ENCODE measurements at regions not wholly inside any gene's neighbourhood (a gene's known extent, or its start where the extent isn't known, plus 50 kb on each side); places are given as distances from the start of the nearest gene placed in this dataset.
"Not testable (repeated sequence)": the region's sequence is repeated elsewhere in the genome, so short reads cannot be mapped to it uniquely, and the experiment has no call there.

DNA sequence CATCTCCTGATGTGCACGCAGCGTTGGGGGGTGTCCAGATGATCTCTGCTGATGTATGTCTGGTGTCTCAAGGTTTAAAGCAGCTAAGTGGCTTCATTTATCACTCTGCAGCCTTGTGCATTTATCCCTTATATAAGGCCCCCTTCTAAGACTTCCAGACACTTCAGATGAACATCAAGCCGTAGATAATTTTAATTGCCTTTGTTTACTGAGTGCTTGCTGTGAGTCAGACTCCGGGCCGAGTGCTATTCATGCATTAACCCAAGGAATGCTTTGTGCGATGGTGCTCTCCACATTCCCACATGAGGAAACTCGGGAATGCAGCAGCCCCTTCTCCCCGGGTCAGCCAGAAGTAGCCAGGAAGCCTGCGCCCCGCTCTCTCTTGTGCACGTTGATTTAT, 328.6 kb upstream of the COBL start:
- no peak for DNase-seq

DNA sequence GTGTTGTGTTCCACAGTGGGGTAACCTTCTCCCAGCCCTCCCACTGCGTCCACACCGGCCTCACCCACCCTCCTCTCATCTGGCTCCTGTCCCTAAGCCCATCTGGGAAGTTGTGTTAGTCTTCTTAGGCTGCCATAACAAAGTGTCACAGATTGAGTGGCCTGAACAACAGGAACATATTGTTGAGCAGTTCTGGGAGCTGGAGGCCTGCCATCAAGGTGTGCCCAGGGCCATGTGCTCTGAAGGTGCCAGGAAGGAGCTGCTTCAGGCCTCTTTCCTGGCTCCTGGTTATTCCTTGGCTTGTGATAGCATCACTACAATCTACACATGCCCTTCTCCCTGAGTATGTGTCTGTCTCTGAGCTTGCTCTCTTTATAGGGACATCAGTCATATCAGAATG, 327.6 kb upstream of the COBL start:
- DNase-seq = no peak

DNA sequence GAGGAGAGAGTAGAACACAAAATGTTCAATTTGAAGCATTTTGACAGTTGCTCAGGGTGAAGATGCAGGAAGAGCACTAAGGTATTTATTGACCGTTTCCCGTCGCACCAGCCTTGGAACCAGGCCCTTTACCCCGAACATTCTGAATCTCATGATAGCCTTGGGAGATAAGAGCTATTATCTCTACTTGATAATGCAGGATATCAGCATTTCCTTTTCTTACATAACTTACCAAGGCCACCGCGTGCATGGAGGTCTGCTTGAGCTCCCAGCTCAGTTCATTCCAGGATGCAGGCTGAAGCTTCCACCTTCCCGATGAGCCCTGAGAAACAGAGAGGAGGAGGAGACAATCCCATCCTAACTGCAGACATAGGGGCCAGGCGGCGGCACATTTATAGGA, 324.2 kb upstream of the COBL start:
- no peak for DNase-seq

DNA sequence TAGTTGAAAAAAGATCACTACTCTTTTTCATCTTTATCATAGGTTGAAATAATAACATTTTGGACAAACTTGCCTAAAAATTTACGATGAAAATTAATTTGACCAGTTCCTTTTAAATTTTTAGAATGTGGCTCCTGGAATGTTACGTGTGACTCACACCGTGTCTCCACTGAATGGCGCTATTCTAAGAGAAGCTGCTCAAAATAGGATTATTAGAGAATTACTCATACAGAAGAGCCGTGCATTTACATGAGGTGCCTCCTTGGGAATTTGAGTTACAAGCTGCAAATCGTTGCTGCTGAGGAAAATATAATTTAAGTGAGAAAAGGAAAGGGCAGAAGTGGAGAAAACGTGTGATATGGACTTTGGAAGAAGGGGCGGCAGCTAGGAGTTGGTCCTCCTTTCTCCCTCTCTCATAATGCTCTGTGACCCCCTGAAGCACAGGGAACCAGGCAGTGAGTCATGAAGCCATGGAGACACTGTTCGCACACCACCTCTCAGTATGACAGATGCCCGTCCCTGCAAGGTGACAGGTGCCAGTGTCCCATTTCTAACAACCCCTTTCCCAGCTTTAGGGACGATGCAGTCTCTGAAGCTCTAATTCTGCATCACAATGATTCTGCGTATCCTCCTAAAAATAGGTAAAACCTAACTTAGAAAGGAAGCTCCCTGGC, 323.2 kb upstream of the COBL start:
- no peak for DNase-seq

DNA sequence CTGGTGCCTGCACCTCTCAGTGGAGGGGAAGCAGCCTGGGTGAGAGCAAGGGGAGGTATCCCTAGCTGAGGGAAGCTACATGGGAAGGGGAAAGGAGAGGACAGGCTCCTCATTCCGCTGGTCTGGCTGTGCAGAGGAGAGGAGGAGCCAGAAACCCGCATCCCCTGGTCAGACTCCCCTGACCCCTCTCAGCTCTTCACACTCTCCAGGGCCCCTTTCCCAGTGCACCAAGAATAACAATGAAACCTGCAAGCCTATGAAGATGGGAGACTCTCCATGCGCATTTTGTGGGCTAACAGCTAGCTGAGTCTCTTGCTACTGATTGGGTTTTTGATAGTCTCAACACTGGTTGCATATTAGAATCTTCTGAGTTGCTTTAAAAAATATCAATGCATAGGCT, 319.9 kb upstream of the COBL start:
- no peak for DNase-seq

DNA sequence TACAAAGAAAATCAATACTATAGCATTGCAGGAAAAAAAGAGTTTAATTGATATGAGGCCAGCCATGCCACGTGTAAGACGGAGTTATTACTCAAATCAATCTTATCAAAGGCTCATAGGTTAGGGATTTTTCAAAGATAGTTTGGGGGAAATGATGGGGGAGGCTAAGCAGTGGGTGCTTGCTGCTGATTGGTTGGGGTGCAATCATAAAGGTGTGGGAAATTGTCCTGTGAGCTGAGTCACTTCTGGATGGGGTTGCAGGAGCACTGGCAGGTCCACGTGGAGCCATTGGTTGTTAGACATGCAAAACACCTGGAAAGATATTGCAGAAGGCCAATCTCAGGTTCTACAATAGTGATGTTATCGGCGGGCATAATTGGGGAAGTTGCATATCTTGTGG, 319.2 kb upstream of the COBL start:
- DNase-seq = no peak

DNA sequence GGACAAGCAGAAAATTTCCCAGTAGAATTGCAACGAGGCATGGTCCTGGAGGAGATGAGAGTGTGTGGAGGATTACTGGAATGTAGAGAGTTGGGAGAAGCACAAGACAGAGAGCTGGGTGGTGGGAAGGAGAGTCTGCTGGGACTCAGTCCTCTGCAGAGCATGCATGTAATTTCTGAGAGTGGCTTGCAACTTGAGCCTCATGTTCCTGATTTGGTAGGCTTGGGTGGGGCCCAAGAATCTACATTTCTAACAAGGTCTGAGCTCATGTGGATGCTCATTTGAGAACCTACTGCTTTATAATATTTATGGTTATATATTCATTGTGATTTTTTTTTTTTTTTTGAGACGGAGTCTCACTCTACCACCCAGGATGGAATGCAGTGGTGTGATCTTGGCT, 317.9 kb upstream of the COBL start:
- DNase-seq = no peak

DNA sequence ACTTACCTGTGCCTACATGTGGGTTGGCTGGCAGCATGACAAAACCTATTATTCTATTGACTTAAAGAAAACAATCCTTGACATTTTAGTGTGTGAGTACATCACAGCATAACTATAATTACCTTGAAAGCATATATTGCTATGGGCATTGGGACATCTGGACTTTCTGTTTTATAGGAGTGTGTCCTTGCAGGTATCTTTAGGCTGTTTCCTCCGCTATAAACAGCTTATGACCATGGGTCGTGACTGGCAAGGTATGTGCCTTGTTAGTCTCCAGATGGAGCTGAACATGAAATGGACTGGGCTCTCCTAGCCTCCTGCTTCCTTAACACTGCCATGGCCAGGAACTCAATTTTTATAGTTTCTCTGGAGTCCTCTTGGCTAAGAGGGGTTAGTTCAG, 317.4 kb upstream of the COBL start:
- no peak for DNase-seq

DNA sequence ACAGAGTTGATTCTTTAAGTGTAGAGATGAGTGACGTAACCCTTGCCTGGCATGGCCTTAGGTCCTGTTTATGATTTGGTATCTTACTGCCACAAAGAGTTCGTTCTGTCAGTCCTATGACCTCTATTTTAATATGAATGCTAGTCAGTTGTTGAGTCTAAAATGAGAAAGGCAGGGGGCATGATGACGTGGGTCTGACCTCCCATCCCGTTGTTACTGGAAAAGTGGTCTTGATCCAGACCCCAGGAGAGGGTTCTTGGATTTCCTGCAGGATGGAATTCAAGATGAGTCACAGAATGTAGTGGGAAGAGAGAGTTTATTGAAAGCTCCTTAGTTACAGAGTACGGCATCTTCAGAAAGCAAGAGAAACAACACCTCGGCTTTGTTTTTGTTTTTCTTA, 317.0 kb upstream of the COBL start:
- no peak for DNase-seq

DNA sequence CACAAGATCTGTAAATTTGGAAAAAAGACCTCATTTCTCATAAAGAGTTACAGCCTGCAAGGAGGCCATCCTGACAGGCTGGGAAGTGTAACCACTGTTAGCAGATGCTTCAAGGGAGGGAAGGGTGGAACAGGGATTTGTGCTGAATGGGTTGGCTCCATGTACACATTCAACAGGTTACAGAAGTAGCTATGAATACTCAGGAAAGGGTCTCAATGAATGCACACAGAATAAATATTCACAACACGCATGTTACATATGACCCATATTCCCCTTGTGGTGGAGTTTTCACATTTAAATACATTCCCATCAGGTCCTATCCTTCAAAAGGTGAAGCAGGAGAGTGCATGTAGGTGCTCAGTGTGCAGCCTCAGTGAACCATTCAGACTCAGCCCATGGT, 316.4 kb upstream of the COBL start:
- DNase-seq = no peak

DNA sequence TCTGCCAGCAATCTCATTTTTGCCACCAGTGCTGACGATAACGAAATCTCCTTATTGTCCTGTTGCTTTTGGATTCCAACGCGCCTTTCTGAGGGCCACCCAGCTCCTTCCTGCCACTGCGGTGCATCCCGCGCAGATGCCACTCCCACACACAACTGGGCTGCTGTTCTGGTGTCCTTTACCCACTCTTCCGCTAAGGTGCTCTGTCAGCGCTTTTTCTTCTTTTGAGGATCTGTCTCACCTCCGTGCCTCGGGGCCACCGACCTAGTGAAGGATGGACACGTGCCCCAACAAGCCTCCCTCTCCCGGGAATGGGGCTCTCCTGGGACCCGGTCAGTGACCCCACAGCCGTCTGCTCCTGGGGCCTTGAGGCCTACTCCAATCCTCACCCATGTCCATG, 314.3 kb upstream of the COBL start:
- no peak for DNase-seq

DNA sequence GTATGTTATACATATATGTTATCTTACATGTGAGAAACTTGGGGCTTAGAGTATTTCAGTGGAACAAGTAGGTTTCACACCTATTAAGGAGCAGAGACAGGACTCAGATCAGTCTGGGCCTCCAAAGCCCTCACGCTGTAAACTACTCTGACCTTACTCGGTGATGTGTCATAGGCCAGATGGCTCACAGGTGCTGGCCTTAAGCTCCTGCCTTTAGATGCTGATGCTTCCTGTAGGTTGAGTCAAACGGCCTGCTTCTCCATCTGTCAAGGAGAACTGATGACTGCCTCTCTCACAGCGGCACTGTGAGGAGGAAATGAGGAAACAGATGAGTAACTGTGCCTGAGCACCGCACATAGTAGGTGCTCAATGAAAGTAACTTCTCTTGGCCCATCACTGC, 312.6 kb upstream of the COBL start:
- DNase-seq = no peak

DNA sequence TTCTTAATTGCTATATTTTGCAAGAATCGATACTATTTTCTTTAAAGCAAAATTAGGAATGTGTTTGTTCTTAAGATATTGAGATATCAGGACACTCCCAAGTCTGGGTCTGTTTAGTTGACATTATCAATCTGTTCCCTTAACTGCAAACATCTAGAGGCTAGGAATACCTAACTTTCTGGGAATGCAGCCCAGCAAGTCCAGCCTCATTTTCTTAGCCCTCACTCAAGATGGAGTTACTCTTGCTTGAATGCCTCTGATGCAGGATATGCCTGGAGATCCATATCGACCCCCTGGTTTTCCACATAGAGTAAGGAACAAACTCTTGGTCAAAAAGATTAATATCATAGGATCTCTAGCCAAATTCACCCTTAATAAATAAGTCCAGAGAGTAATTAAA, 305.3 kb upstream of the COBL start:
- no peak for DNase-seq

DNA sequence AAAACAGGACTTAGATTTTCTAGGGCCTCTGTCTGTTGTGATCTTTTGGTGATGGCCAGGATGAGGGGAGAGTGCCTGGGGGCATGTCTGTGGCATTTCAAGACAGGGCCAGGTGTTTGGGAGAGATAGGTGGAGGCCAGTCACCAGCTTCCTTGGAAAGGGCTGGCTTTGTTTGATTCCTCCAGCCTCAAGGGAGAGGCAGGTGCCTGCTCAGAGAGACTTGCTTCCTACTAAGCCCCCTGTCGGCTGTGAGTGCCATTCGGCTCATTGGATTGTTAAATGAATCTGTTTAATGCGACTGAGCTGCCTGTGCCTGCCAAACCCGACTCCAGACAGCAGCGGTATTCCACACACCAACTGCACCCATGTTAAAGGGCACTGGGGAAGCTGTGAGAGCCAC, 304.1 kb upstream of the COBL start:
- DNase-seq = no peak

DNA sequence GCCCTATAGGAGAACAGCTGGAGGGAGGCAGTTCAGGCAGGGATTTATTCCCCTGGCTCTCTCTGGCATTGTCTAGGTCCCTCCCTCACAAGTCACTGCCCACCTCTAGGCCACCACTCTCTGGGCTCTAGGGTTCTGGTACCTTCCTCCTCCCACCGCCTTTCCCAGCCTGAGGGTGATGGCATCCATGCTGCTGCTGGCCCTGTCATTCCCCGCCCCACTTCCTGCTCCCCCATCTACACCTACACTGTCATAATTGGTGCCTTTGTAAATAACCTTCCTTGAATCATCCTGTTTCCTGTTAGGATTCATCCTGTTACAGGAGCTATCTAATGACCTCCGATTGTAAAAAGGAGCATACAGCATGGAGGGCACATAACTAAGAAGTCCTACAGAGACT, 303.3 kb upstream of the COBL start:
- no peak for DNase-seq

DNA sequence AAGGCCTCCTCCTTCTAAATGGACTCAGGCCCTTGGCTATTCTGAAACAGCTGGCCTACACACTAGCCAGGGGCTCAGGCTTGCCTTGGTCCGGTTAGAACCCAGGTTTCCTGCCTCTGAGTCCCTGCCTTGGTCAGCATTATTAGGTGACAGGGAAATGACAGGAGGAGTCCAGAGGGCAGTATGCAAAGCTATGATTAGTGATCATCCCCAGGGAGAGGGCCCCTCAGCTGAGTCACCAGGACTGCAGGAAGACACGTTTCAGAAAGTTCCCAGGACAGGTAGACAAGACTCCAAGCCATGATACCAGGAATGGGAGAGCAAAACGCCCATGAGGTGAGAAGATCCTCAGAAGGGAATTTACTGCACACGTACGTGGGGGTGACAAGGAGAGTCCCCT, 301.1 kb upstream of the COBL start:
- no peak for DNase-seq

DNA sequence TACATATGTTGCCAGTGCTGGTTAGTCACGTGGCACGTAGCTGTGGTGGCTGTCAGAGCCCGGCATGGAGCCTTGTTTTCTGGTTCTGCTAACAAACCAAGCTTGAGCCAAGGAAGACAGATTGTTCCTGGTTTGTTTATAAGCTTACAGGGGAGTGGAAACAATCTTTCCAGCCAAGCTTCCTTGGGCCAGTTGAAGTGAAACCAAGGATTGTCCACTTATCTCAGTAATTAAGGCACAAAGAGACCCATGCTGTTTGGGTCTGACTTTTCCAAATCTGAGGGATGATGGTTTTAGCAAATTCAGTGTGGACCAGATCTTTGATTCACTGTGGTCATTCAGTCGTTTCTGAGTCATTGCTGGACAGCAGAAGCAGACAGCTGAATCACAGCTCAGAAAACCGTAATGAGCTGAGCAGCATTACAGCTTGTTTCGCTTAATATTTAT, 297.3 kb upstream of the COBL start:
- no peak for DNase-seq

DNA sequence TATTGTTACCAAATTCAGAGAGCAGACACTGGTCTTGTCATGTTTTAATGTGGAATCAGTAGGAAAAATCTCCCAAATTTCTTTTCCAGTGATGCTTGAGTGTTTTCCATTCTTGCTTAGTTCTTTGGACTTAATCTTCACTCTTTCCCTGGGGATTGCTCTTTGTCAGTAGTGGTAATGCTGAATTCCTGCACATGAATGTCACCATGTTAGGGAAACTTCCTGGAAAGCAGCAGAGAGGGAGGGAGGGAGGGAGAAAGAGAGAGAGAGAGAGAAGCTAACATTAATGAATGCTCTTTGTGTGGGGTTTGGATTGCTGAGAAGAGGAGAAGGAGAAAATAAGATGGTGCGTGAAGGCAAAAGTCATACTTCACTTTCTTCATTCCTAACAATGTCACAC, 295.3 kb upstream of the COBL start:
- DNase-seq = no peak

DNA sequence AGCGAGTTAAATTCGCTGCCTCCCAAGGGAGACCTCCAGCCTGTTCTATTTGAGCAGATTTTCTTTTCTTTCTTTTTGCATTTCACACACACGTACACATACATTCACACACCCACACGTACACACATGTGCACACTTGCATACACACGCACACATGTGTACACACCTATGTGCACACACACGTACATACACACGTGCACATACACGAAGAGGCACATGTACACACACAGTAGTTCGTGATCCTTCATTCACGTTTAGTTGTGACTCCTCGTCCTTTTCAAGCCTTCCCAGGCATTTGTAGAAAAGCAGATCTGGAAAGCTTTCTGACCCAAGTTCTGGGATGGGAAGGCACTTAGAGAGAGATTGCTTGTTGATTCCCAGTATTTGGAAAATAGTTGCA, 290.8 kb upstream of the COBL start:
- DNase-seq = no peak

DNA sequence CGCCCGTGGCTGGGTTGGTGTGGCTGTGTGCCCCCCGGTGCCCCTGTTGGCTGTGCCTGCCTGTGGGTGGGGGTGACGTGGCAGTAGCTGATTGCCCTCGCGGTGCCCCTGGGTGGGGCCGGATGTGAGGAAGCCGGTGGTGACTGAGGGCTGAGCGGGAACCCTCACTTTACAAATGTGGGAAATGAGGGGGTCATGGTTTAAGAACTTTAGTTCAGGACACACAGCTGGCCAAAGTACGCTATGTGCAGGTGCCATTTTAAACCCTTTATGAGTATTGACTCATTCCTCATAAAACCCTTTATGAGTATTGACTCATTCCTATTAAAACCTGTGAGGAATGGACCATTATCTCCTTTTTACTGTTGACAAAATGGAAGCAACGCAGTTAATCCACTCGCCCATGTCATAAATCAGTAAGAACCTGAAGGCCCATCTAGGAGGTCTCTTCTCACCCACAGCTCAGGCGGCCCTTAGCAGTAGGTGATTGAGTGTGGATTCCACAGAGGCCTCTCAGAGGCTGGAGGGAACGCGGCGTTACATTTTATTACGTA, 290.1 kb upstream of the COBL start:
- no peak for DNase-seq

DNA sequence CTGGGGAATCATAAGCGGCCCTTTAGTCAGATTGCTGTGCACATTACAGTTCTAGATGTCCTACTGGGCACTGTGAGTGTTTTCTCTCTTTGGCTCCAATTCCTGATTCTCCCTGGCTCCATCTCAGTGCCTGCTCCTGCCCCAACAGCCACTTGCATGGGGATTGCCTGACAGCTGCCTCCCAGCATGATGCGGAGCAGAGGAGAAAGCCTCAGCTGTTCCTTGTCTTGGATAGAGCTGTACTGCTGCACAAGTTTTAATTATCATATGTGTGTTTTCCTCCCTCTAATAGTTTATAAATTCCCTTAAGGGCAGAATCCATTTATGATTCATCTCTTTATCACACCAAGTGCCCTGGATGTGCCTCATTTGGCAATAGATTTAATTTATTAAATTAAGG, 285.8 kb upstream of the COBL start:
- DNase-seq = no peak

DNA sequence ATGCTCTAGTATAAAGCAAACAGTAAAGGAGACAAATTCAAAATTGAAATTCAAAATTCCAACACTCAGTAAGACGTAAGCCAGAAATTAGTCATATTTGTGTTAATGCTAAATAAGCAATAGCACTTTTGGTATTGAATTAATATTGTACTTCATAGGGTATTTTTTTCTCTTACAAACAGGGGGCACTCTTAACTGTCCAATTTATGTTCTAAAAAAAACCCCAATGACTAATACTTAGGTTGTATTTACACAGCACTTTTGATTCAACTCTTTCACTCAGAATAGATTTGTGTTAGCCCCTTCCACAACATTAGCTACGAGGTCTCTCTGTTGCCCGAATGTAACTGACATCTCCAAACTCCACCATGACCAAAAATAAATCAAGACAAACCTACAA, 284.9 kb upstream of the COBL start:
- DNase-seq = no peak

DNA sequence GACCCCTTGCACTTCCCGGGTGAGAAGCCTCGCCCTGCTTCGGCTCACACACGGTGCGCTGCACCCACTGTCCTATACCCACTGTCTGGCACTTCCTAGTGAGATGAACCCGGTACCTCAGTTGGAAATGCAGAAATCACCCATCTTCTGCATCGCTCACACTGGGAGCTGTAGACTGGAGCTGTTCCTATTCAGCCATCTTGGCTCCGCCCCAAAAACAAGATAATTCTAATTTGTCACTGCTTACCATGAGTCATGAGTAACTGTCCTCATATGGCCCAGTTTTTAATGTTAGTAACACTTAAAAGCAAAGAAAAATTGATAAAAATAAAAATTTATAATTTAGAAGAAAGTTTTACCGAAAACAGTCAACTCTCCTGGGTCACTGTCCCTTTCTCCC, 283.3 kb upstream of the COBL start:
- DNase-seq = not testable (repeated sequence)

DNA sequence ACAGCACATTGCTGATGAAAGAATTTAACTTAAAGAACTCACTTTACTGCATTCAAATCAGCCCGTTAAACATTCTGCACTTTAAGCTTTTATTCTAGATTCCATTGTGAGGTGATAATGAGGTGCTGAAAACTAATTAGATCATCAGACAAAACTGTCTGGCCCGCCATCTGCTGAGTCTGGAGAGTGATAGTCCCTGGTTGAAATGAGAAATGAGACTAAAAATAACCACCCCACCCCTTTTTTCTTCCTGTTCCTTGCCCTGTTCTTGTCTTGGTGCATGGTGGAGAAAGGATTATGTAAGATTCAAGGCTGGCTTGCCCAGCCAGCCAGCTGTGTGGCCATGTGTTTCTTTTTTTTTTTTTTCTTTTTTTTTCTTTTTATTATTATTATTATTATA, 277.0 kb upstream of the COBL start:
- DNase-seq = no peak

DNA sequence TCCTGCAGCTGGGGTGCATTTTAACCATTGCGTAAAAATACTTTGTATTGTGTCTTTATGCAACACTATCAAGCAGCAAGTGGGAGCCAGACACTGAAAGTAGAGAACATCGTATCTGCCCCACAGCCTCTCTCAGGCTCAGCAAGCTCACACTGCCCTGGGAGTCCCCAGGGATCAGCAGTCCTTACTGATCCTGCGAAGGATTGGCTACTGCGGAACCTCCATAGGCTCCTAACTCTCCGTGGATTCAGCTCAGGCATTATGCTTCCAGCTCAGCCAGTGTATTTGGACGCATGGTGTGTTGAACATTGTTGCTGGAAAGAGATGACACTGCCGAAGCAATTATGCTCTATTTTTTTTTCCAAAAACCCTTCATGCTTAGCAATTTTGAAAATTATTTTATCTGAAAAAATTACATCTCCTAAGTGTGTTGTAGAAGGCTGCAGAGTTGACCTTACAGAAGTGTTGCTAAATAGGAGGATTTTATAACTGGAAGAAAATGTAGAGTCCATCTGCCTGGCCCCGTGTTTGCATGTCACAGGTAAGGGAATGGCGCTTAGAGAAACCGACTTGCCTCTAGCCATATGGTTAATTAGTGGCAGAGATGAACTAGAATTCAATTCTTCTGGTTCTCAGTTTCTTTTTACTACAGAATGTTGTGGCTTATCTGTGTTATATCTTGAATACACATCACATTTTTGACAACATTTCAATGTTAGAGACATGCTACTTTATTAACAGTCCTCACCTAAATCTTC, 276.4 kb upstream of the COBL start:
- DNase-seq = no peak
